GM12872 (cell line): ENCODE measurements at regions not wholly inside any gene's neighbourhood (a gene's known extent, or its start where the extent isn't known, plus 50 kb on each side); places are given as distances from the start of the nearest gene placed in this dataset.

Experiments
- CTCF ChIP-seq: IDR thresholded peaks from 3 replicates; pipeline ENCODE4 v1.5.1; 2011; ENCODE audit warnings: low read depth, mild to moderate bottlenecking, low read length, moderate library complexity; ENCODE audit not compliant: insufficient read depth

- no peak for TF ChIP-seq CTCF
Measured at GRCh38 chr3:69650066-69650419, 89.2 kb upstream of the MITF start.

- no peak for TF ChIP-seq CTCF
Measured at GRCh38 chr3:69649120-69650065, 89.9 kb upstream of the MITF start.

- TF ChIP-seq CTCF = no peak
Measured at GRCh38 chr3:69648126-69648525, 91.1 kb upstream of the MITF start.

GRCh38 chr3:69647511-69648110, 91.7 kb upstream of the MITF start:
- no peak for TF ChIP-seq CTCF

- TF ChIP-seq CTCF = no peak
Measured at GRCh38 chr3:69647081-69647480, 92.2 kb upstream of the MITF start.

GRCh38 chr3:69646287-69647067, 92.8 kb upstream of the MITF start:
- no peak for TF ChIP-seq CTCF

- no peak for TF ChIP-seq CTCF
Measured at GRCh38 chr3:69642606-69643005, 96.7 kb upstream of the MITF start.
